ENCODE measurements at regions not wholly inside any gene's neighbourhood (a gene's known extent, or its start where the extent isn't known, plus 50 kb on each side); places are given as distances from the start of the nearest gene placed in this dataset.

DNA sequence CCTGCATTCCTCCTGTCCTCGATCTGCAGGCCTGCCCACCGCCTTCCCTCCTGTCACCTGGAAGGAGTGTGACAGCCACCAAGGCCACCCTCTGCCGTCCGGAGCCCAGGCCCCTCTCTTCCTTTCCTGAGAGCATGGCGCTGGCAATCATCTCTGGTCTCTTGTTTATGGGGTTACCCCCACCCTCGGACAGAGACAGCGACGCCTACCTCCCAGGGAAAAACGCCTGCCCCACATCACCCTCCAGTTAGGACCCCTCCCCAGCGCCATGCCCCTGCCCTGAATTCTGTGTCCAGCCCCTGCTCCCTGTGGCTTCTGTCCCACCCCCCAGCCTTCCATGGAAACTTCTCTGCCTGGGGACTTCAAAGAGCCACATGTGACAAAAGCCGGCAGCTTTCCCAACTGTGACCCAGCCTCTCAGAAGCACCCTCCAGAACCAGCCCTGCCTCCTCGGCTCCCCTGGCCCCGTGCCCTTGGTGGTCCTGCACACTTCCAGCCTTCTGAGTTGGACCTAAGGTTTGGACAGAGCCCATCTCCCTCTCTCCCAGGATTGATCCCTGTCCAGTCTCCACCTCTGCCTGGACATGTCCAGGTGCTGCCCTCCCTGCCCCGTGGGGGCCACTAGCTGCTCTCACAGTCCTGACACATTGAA is 145.0 kb upstream of the HDAC4 start:
- Mint-ChIP-seq H3K4me1 (peaks cover 0 to 5% (median 4%) of the 10 kb centered on the region in 3 donors), H3K9me3 (peaks cover 0 to 10% (median 5%) of the 10 kb centered on the region in 7 donors), H3K4me3 (no peak overlapping the region), H3K27me3 (peaks cover 34 to 46% (median 36%) of the 10 kb centered on the region in 3 donors), H3K36me3 (no peaks in the 10 kb centered on the region), H3K27ac (no peak overlapping the region)
- ATAC-seq (ENCODE audit: low read depth in 2 of 2), result no peak
- no peak for DNase-seq

DNA sequence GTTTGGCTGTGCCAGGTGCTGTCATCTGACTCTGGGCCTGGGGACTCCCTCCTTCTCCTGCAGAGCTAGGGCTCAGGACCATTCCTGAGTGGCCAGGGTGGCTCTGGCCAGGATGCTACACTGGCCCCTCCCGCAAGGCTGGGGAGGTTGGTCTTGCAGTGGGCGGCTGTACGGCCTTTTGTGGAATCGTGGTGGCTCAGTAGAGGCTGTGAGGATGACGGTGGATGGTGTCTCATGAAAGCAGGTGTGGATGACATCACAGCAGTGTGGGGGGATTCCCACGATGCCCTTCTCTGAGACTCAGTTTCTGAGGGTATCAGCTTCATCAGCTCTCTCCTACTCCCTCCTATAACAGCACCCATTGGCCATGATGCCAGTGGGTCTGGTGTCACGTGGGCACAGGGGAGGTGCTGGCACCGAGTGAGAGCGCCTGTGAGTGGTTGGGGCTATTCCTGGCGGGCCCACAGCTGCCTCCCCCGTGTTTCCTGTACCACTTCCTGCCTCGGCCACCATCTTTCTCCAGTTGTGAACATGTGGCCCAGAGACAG is 144.2 kb upstream of the HDAC4 start:
- no peak for ATAC-seq (ENCODE audit: low read depth in 2 of 2)
- H3K27me3 Mint-ChIP-seq, result peaks cover 26 to 50% (median 36%) of the 10 kb centered on the region in 3 donors
- H3K9me3 Mint-ChIP-seq, result peaks cover 0 to 10% (median 5%) of the 10 kb centered on the region in 7 donors
- H3K27ac Mint-ChIP-seq, result no peak overlapping the region
- DNase-seq, result no peak
- H3K4me3 Mint-ChIP-seq, result peak overlapping the region in 1 of 8 donors; percentile 3
- H3K36me3 Mint-ChIP-seq, result no peaks in the 10 kb centered on the region
- peaks cover 0 to 5% (median 4%) of the 10 kb centered on the region in 3 donors for H3K4me1 Mint-ChIP-seq

DNA sequence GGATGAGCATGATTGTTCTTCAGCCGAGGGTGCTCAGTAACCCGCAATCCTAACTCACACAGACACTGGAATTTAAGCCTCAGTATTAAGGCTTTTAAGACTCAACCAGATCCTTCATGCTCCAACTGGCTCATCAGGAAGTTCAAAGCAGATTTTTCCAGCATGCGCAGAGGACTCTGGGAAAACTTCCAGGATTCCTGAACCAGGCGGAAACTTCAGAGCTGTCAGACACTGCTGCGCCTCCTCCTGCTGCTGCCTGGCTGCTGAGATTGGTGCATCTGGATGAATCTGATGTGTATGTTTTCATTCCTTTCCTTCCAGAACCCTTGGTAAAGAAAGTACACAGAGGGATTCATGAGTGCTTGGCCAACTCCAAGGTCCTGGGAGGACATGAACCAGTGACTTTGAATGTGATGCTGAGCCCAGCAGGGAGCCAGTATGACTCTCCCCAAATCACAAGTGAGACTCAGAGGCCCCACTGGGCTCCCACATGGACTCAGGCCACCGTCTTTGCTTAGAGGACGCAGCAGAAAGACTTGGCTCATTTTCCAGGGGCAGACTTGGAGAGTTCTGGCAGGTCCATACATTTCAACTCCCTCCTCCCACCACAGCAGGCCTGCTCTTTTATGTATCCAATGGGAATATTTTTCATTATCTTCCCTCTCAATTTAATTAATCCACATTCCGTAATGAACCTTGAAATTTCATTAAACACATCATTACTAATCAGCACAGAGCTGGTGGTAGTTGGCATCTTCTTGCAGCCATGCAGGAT is 143.5 kb upstream of the HDAC4 start:
- H3K9me3 Mint-ChIP-seq, result peaks cover 0 to 10% (median 5%) of the 10 kb centered on the region in 7 donors
- DNase-seq, result no peak
- H3K27me3 Mint-ChIP-seq, result peaks cover 20 to 46% (median 30%) of the 10 kb centered on the region in 3 donors
- no peak overlapping the region for H3K27ac Mint-ChIP-seq
- no peak overlapping the region for H3K4me3 Mint-ChIP-seq
- no peak for ATAC-seq (ENCODE audit: low read depth in 2 of 2)
- H3K36me3 Mint-ChIP-seq, result no peaks in the 10 kb centered on the region
- peaks cover 0 to 5% (median 4%) of the 10 kb centered on the region in 3 donors for H3K4me1 Mint-ChIP-seq

DNA sequence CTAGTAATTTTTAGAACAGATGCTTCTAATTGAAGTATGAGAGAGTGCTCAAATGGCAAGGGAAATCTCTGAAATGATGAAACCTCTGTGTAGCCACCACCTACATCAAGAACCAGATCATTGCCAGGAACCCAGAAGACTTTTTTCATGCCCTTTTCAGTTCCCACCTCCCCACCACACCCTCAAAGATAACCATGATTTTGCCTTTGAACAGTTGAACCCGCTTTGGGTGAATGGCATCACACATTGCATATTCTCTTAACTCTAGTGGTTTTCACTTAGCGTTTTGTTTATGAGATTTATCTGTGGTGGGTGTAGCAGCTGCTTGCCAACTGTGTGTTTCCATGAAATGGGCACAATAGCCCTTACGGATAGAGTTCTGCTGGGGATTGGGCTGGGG is 142.9 kb upstream of the HDAC4 start:
- no peak for ATAC-seq (ENCODE audit: low read depth in 2 of 2)
- Mint-ChIP-seq H3K4me1 (peaks cover 0 to 5% (median 4%) of the 10 kb centered on the region in 3 donors), H3K27me3 (peaks cover 18 to 40% (median 30%) of the 10 kb centered on the region in 3 donors), H3K36me3 (no peaks in the 10 kb centered on the region), H3K9me3 (peaks cover 0 to 10% (median 5%) of the 10 kb centered on the region in 7 donors), H3K4me3 (no peak overlapping the region), H3K27ac (no peak overlapping the region)
- no peak for DNase-seq

DNA sequence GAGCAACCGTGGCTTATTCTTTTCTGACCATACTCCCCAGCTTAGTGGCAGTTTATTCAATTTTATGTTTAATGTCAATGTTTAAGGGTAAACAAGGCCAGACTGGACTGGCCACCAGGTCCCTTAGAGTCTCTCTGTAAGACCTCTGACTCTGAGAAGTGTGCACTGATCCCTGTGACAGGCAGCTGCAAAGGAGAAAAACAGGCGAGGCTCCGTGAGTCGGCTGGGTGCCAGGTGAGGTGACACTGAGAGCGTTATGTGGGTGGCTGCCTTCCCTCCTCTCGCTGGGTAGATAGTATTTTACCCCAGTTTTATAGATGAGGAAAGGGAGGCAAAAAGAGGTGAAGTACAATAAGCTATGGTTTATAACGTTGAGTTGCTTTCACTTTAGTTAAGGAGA is 139.4 kb upstream of the HDAC4 start:
- Mint-ChIP-seq H3K4me3 (no peak overlapping the region), H3K9me3 (peaks cover 2 to 17% (median 5%) of the 10 kb centered on the region in 7 donors), H3K36me3 (peaks cover 0 to 7% of the 10 kb centered on the region in 2 donors), H3K27me3 (peaks cover 22 to 45% (median 40%) of the 10 kb centered on the region in 3 donors), H3K4me1 (no peaks in the 10 kb centered on the region), H3K27ac (no peak overlapping the region)
- no peak for ATAC-seq (ENCODE audit: low read depth in 2 of 2)
- no peak for DNase-seq

DNA sequence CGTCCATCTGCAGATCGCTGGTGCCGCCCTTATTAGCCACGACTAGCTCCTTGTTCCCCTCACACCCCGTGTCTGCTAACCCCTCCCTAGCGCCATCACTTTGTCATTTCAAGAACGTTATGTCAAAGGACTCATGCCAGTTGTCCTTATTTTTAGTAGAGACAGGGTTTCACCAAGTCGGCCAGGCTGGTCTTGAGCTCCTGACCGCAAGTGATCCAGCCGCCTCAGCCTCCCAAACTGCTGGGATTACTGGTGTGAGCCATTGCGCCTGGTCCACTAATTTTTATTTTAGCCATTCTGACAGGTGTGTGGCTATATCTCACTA is 138.9 kb upstream of the HDAC4 start:
- H3K4me3 Mint-ChIP-seq, result no peak overlapping the region
- H3K36me3 Mint-ChIP-seq, result peaks cover 0 to 7% of the 10 kb centered on the region in 2 donors
- peaks cover 22 to 50% (median 40%) of the 10 kb centered on the region in 3 donors for H3K27me3 Mint-ChIP-seq
- ATAC-seq (ENCODE audit: low read depth in 2 of 2) (no peak), DNase-seq (no peak)
- H3K9me3 Mint-ChIP-seq, result peaks cover 4 to 21% (median 6%) of the 10 kb centered on the region in 7 donors
- H3K4me1 Mint-ChIP-seq, result no peaks in the 10 kb centered on the region
- peak overlapping the region in 1 of 6 donors; percentile 44 for H3K27ac Mint-ChIP-seq

DNA sequence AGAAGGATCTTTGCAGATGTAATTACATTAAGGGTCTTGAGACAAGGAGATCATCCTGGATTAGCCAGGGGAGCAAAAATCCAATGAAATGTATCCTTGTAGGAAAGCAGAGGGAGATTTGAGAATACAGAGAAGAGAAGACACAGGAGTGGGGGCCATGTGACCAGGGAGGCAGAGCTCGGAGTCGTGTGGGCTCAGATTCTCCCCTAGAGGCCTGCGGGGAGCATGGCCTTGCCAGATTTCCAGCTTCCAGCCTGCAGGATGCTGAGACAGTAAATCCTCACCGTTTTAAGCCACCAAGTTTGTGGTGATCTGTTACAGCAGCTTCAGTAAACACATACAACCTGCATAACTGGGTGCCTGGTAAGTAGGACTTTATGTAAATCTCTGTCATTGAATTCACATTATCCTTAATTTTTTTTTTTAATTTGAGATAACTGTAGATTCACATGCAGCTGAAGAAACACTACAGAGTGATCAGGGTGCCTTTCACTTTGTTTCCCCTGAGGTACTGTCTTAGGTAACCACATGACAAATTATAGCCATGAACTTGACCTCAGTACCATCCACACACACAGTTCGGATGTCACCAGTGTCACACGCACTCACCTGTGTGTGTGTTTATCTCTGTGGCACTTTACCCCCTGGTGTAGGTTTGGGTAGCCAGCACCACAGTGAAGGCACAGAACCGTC is 138.4 kb upstream of the HDAC4 start:
- H3K27ac Mint-ChIP-seq, result peak overlapping the region in 1 of 6 donors; percentile 44
- H3K27me3 Mint-ChIP-seq, result peaks cover 24 to 46% (median 40%) of the 10 kb centered on the region in 3 donors
- DNase-seq, result no peak
- H3K4me3 Mint-ChIP-seq, result no peak overlapping the region
- H3K9me3 Mint-ChIP-seq, result peaks cover 4 to 25% (median 8%) of the 10 kb centered on the region in 7 donors
- ATAC-seq (ENCODE audit: low read depth in 2 of 2), result no peak
- peaks cover 0 to 7% of the 10 kb centered on the region in 2 donors for H3K36me3 Mint-ChIP-seq
- no peaks in the 10 kb centered on the region for H3K4me1 Mint-ChIP-seq

DNA sequence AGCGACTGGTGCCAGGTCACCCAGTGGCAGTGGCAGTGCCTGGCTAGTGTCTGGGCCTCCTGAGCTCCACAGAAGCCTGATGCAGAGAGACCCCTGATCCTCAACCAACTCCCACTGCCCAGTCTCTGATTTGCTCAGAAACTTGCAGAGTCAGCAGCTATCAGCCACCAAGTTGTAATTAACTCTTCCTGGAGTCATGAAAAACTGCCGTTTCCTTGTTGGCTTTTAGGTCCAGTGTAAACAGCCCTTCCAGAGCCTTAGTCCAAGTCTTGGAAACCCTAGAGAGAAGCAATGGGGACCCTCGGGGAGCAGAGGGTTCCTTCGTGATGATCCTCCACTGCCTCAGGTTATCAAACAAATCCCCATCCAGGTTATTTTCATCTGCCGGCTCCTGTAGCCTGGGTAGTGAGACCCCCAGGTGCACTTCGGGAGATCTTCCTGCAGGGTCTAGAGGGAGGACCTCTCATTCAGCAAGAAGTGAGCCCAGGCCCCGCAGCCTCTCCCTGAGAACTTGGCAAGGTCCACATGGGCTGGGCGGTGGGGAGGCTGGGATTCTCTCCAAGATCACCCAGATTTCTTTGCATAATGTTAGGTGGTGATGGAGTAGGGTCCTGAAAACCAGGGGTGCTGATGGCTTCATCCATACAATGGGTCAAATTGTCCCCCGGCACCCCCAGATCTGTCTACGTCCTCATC is 137.7 kb upstream of the HDAC4 start:
- no peaks in the 10 kb centered on the region for H3K4me1 Mint-ChIP-seq
- no peak overlapping the region for H3K27ac Mint-ChIP-seq
- H3K36me3 Mint-ChIP-seq, result peaks cover 0 to 7% of the 10 kb centered on the region in 2 donors
- DNase-seq (no peak), ATAC-seq (ENCODE audit: low read depth in 2 of 2) (no peak)
- no peak overlapping the region for H3K4me3 Mint-ChIP-seq
- peaks cover 22 to 42% (median 41%) of the 10 kb centered on the region in 3 donors for H3K27me3 Mint-ChIP-seq
- H3K9me3 Mint-ChIP-seq, result peaks cover 4 to 28% (median 10%) of the 10 kb centered on the region in 7 donors

DNA sequence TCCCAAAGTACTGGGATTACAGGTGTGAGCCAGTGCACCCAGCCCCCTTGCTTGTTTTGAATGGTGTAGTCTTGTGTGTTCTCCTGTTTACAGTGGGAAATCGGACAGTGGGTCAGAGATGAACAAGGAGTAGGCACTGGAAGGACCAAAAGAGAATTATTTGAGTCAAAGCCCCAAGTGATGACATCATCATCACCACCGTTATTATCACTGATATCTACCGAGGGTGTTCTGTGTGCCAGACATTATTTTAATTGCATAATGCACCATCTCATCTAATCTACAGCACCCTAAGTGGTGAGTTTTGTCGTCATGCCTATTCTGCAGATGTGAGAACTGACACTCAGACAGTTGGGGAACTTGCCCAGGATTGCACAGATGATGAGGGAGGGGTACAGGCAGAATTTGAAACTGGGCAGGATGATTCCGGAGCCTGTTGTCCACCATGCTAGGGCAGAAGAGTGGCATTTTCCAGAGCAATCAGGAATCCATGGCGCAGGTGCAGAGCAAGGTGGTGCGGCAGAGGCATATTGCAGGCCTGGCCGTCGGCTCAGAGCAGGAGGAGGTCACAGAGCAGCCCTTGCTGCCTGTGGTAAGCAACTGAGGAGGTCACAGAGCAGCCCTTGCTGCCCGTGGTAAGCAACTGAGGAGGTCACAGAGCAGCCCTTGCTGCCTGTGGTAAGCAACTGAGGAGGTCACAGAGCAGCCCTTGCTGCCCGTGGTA is 137.0 kb upstream of the HDAC4 start:
- Mint-ChIP-seq H3K27ac (no peak overlapping the region), H3K27me3 (peaks cover 18 to 49% (median 41%) of the 10 kb centered on the region in 3 donors), H3K4me3 (no peak overlapping the region), H3K36me3 (peaks cover 0 to 7% of the 10 kb centered on the region in 2 donors), H3K9me3 (peaks cover 4 to 28% (median 10%) of the 10 kb centered on the region in 7 donors), H3K4me1 (no peaks in the 10 kb centered on the region)
- DNase-seq, result no peak
- ATAC-seq (ENCODE audit: low read depth in 2 of 2), result no peak

DNA sequence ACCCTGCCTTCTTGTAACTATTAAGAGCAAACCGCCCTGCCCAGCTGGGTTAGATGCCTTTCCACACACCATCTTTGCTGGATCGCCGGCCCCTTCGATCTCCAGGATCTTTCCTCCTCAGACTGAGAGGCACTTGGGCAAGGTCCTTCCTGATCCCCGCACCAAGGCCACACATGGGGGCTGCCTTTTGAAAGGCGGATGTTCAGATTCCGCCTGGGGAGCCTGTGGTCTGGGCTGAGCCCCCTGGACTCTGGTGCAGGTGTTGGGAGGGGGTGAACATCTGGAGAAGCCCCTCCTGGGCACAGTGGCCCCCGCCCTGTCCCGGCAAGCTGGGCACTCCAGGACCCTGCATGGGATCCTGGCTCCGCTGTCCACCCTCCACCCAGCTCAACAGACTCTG is 135.4 kb upstream of the HDAC4 start:
- DNase-seq, result no peak
- peaks cover 0 to 7% of the 10 kb centered on the region in 2 donors for H3K36me3 Mint-ChIP-seq
- ATAC-seq (ENCODE audit: low read depth in 2 of 2), result no peak
- peaks cover 11 to 49% (median 41%) of the 10 kb centered on the region in 3 donors for H3K27me3 Mint-ChIP-seq
- H3K27ac Mint-ChIP-seq, result no peak overlapping the region
- peaks cover 3 to 21% (median 5%) of the 10 kb centered on the region in 7 donors for H3K9me3 Mint-ChIP-seq
- no peaks in the 10 kb centered on the region for H3K4me1 Mint-ChIP-seq
- no peak overlapping the region for H3K4me3 Mint-ChIP-seq

DNA sequence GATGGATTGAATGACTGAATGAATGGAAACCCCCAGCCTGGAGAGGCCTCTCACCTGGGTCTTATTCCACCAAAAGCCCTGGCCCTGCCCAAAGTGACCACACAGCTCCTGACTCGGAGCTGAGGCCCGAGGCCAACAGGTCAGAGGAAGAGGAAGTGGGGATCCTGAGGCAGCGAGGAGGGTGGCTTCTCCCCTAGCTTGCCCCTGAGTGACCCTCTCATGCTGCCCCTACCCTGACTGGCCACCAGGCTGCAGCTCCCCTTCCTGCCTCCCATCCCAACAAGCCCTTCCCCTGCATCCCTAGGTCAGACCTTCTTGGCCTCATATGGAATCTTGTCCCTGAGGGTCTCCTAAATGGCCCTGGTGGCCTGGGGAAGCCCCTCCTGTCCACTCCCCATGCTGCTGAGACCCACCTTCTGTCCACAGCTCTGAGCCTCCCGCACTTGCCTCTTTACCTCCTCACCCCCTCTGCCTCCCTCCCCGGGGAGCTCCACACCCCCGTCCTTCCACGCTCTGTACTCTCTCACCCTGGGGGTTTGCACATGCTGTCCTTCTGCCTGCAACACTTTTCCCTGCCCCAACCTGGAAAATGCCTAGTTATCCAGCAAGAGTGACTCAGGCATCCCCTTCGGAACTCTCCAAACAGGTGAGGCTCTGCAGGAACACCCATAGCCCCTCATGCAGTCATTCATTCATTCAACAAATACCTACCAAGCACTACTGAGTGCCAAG is 134.8 kb upstream of the HDAC4 start:
- ATAC-seq (ENCODE audit: low read depth in 2 of 2), result no peak
- H3K9me3 Mint-ChIP-seq, result peaks cover 4 to 23% (median 7%) of the 10 kb centered on the region in 7 donors
- peak overlapping the region in 1 of 6 donors; percentile 69 for H3K27ac Mint-ChIP-seq
- no peaks in the 10 kb centered on the region for H3K4me1 Mint-ChIP-seq
- DNase-seq, result no peak
- H3K36me3 Mint-ChIP-seq, result peaks cover 0 to 10% of the 10 kb centered on the region in 2 donors
- H3K4me3 Mint-ChIP-seq, result no peak overlapping the region
- peaks cover 11 to 49% (median 44%) of the 10 kb centered on the region in 3 donors for H3K27me3 Mint-ChIP-seq
